Stimulated activated CD8-positive, alpha-beta memory T cell treated with anti-CD3 and anti-CD28 coated beads, Interleukin-7, amount 100 ng/mL, for 1 hour (primary cell): ENCODE measurements at regions not wholly inside any gene's neighbourhood (a gene's known extent, or its start where the extent isn't known, plus 50 kb on each side); places are given as distances from the start of the nearest gene placed in this dataset.
"Not testable (repeated sequence)": the region's sequence is repeated elsewhere in the genome, so short reads cannot be mapped to it uniquely, and the experiment has no call there.

ENCODE experiments used
- DNase-seq, 2 donors: peaks; one replicate each; pipeline ENCODE4 v3.0.0-alpha.2; 2020; ENCODE audit warnings: low read depth in 2 of 2

DNA sequence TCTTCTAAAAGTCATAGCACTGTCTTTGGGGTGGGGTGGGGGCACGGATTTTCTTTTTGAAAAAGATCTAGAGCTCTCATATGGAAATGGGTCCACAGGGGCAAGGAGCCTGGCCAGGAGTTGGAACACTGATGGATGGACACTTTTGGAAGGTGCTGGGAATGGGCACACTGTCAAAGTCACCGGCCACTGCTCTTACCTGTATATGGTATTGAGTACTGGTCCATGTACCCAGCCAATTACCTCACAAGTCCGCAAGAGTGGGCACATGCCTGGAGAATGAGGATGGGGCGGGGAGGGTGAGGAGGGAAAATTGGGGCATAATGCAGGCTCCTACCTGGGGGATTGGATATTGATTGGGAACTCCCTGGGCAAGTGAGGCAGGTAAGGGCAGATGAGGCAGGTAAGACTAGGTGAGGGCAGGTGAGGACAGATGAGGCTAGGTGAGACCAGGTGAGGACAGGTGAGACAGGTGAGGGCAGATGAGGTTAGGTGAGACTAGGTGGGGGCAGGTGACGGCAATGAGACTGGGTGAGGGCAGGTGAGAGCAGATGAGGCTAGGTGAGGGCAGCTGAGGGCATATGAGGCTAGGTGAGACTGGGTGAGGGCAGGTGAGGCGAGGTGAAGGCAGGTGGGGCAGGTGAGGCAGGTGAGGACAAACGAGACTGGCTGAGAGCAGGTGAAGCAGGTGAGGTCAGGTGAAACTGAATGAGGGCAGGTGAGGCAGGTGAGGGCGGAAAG lies 167.9 kb downstream of the NRN1 start:
- DNase-seq, result no peak

DNA sequence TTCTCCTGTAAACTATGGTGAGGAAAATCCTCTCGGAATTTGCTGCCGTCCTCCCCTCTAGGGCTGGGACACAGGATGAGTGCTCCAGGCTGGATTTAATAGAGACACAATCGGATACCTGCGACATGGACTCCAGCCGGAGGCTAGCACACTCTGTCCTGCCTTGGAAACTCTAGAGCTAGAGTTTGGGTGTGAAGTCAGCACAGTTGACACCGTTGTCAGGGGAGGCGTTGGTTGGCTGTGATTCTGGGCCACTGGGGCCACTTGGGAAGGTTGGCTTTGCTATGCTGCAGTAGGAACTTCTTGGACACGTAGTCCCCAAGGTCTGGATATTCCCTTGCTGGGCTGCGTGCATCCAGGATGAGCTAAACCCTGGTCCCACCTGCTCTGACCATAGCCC lies 169.4 kb downstream of the NRN1 start:
- DNase-seq, result no peak

DNA sequence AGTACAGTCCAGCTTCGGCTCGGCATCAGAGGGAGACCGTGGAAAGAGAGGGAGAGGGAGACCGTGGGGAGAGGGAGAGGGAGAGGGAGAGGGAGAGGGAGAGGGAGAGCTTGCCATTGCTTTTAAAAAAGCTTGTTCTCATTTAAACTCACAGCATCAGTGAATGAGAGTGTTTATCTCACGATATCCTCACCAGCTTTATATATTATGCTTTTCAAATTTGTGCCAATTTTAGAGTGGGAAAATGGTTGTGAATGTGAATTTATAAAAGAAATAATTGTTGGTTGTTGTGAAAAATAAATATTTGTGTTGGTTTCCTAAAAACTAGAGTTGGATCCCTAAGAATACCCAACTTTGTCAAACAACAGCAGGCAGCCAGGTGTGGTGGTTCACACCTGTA lies 170.1 kb downstream of the NRN1 start:
- not testable (repeated sequence) for DNase-seq

- DNase-seq, result no peak
These were observed 173.6 kb downstream of the NRN1 start for GRCh38 chr6:5833120-5833519.

DNA sequence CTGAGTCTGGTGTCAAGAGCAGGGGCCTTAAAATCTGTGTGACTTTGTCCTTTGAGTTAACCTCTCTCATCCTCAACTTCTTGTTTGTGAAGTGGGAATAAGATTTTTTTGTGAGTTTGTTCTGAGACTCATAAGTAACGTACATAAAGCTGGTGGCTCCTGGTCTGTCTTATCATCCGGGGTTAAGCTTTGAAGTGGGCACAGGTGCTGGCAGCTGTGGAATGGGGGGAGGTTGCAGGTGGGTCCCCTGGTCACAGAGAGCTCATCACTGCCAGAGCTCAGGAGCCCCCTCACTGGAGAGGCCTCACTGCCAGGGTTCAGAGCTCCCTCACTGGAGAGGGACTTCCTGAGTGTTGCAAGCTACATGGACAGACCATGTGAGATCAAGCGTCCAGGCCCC lies 174.1 kb downstream of the NRN1 start:
- DNase-seq, result no peak

- DNase-seq, result peak in 1 of 2 donors; percentile 13
These were observed 175.4 kb downstream of the NRN1 start for GRCh38 chr6:5831219-5831862.

DNA sequence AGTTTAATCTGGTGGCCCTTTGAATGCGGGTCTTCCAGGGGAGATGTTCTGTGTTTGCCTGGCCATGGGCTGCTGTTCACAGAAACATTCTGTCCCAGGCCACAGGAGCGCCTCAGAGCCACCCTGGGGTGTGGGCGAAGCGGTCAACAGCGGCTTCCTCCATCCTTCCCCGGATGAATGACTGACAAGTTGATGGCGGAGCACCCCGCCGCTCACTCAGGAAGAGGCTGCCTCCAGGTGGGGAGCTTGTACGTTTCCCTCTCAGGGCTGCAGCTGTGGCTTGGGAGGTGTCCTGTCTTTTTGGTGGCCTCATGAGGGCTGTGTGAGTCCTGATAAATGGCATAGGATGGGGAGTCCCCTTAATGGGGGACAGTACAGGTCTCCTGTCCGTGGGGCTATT lies 178.4 kb downstream of the NRN1 start:
- DNase-seq, result no peak

GRCh38 chr6:5827056-5827904 lies 179.4 kb downstream of the NRN1 start:
- no peak for DNase-seq

- not testable (repeated sequence) for DNase-seq
These were observed 182.2 kb downstream of the NRN1 start for GRCh38 chr6:5824382-5824983.
